DMS153 (cell line): ENCODE measurements at regions not wholly inside any gene's neighbourhood (a gene's known extent, or its start where the extent isn't known, plus 50 kb on each side); places are given as distances from the start of the nearest gene placed in this dataset.

Source experiments
- DNase-seq: peaks from one replicate; lab custom pipeline; 2025; lab: John Stamatoyannopoulos, UW

DNA sequence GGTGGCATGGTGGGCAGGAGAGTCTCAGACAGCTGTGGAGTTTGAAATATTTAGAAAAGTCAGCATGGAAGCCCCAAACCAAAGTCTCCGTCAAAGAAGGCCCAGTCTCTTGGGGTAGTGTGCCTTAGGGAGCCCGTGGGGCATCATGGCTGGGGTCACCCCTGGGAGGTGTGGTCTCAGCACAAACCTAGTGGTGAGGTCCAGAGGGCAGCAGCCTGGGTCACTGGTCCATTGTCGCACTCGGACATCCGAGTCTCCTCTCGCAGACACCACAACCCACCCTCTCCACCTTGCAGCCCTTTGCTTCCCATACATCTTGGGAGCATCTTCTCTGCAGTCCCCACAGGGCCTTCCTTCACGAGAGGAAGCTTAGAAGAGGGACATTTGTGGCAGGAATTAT lies 588.0 kb upstream of the TMEM132C start:
- DNase-seq = no peak

DNA sequence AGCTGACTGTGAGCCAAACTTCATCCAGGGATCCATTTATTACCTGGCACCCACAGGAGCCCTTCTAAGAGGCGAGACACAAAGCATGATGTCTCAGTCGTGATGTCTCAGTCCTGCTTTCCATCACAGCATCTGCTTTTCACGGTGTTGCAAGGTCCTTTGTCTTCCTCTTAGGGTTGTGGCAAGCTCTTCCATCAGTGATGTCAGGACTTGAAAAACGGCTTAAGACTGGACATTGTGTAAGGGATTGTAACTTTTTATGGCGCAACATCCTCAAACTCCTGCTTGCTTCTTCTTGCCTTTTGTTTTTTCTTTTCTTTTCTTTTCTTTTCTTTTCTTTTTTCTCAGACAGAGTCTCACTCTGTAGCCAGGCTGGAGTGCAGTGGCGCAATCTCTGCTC lies 586.5 kb upstream of the TMEM132C start:
- no peak for DNase-seq

DNA sequence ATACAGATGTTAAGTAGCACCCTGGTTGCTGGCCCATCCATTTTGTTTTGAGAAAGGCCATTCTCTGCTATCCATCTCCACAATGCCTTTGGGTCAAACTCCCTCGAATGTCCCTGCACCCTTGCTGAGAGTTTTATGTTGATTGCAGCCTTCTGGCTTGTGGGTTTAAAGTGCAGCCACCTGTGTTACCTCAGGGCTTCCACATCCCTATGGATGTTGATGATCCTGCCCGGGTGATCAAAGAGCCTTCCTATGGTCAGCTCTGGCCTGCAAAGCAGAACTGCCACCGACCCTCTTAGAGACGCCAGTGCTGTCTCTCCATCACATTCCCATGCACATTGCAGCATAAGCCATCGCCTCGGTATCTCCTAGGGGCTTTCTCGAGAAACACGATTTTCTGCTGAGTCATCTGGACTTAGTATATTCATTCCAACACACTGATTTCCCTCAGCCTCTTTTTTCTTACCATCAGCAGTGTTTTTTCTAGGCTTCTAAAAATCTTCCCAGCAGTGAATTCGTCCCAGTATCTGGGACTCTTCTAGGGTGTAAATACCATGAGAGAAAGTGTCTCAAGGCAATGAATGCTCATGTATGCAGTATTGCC lies 585.7 kb upstream of the TMEM132C start:
- DNase-seq = no peak

DNA sequence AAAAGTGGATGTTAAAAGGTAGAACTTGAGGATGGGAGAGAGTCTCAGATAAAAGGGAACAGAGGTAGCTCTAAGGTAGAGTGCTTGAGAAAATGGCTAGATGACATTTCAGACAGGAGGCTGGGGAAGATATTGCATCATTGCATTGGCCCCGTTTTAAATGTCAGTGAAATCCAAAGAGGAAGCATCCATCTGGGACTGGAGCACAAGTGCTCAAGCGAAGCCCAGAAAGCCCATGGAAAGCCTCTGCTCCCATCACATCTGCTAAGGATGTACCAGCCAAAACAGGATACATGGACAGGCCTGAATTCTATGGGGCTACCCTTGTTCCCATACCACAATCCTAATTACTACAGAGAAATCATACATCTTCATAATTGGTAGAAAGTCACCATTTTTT lies 581.5 kb upstream of the TMEM132C start:
- no peak for DNase-seq

DNA sequence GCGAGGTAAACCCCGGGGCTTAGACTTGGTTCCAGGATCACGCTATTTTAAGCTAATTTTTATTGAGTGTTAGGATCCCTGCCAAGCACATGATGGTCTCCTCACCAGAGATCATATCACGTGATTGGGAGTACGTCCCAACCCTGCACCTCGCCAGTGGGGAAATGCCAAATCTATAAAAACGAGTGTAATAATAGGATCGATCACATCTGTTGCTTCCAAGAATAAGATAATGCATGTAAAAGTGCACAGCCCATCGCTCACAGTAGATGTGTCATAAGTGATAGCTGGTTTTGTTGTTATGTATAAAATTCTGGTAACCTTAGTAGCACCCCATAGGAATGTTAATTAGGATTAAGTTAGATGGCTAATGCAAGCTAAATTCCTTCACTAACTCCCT lies 581.0 kb upstream of the TMEM132C start:
- DNase-seq = no peak

- DNase-seq = no peak
These were observed 579.8 kb upstream of the TMEM132C start for GRCh38 chr12:127687181-127687580.

- DNase-seq = no peak
These were observed 578.0 kb upstream of the TMEM132C start for GRCh38 chr12:127688906-127689428.

GRCh38 chr12:127690161-127690560 lies 576.8 kb upstream of the TMEM132C start:
- DNase-seq = no peak

GRCh38 chr12:127696963-127697362 lies 570.0 kb upstream of the TMEM132C start:
- no peak for DNase-seq

DNA sequence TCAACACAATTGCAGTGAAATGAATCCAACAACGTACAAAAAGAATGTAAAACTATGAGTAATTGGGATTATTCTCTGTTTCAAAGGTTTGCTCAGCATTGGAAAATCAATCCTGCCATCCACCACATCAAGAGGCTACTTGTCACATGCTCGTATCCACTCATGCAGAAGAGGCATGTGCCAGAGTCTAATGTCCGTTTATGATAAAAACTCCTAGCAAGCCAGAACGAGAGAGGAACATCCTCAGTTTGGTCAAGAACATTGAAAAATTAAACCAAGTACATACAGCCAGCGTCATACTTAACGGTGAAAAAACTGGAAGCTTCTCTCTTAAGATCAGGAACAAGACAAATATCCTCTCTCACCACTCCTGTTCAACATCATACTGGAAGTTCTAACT lies 563.9 kb upstream of the TMEM132C start:
- DNase-seq = no peak

GRCh38 chr12:127711108-127711507 lies 555.9 kb upstream of the TMEM132C start:
- DNase-seq = no peak

DNA sequence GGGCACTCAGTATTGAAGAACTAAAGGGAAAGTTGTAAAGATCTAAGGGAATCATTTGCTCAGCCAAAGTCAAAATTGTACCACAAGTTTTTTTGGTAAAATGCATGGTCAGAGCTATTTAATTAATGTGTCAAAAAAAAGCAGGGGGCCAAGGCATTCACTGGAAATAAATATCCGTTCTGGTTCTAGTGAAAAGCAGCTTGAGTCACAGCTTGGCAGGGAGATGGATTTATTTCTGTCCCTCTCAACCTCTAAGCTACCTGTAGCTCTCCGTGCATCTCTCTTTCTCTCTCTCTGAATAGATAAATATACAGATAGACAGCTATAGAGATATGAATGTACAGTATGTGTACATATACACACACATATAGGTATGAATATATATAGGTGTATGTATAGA lies 554.4 kb upstream of the TMEM132C start:
- DNase-seq = no peak

DNA sequence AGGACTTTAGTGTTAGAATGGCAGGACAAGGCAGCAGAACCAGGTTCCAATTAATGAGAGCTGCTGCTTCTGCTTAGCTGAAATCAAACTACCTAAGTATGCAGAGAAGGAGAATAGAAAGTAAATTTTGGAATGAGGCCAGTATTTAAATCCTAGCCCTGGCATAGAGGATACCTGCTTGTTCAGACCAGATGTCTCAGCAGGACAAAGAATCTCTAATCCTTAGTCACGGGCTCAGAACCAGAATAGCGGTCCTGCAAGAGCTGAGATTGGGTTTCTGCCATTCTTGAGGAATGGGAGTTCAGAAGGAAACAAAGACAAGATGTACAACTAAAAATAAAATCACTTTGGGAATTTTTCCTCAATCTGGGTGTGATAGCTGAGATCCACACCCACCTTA lies 550.8 kb upstream of the TMEM132C start:
- DNase-seq = no peak

GRCh38 chr12:127717278-127717677 lies 549.7 kb upstream of the TMEM132C start:
- no peak for DNase-seq

DNA sequence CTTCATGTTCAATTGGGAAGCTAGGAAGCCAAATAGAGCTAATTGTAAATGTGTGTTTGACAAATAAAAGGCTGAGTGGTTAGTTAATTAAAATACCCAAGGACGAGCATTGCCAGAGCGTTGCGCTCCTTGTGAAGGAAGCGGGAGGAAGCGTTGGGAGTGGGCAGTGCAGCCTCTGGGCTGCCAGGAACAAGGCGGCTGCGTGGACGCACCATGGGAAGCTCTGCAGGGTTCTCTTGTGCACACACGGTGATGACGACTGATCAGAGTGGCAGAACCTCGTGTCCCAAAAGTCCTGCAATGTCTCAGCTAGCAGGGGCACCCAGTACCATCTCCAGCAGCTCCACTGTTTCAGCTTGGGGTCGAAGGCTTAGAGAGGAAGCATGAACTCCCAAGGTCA lies 546.6 kb upstream of the TMEM132C start:
- DNase-seq = no peak

GRCh38 chr12:127722611-127723010 lies 544.4 kb upstream of the TMEM132C start:
- DNase-seq = peak; percentile 14

DNA sequence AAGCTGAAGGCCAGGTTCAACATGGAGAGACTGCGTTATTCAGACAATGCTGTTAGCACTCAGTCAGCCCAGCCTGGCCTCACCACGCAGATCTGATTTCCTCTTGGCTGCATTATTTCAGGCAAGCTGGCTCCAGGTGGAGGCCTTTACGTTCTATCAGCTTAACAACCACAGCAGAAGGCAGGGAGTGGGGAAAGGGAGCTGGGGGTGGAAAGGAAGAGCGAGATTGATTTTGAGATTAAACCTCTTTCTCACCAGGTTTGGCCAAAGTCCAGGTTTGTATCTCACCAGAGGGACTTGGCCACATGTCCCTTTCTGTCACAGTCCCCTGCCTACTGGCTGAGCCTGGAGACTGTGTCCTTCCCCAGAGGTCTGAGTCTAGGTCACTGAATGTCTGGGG lies 543.7 kb upstream of the TMEM132C start:
- peak; percentile 22 for DNase-seq

DNA sequence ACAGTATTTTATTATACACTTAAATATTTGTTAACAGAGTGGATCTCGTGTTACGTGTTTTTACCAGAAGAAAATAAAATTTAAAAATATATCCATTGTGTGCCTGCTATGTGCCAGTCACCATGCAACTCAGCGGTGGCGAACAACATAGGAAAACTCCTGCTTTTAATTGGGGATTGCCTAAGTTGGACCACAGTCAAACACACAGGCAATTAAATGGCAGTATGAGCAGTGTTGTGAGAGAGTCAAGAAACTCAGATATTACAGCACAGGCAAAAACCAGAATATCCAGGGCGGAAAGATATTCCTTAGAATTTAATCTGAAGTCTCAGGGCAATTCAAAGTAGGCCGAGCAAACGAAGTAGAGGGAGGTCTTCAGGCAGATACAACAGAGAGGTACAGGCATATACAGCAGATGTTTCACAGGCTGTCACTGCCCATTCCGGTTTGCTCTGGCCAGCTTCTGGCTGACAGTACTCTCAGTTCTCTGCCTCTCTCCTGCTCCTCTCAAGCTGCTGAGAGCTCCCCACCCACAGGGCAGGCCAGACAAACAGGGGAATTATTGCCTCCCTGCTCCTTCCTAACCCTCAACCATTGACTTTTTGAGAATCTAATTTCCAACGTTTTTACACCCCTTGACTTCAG lies 540.2 kb upstream of the TMEM132C start:
- DNase-seq = no peak

DNA sequence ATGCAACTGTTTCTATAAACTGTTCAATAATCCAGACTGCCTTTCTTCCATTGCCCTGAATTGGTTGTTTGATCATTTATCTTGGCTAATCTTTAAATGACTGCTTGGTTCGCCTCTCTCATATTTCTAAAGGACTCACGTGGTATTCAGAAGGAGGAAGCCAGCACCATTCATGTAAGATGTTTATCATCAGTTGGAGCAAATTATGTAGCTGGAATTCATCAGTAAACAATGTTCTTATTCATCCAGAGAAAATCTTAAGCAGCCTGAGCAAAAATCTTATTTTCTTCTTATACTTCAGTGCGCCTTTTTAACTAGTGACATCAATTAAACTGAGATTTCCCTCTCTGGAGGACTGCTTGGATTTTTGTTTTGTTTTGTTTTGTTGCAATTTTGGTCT lies 538.7 kb upstream of the TMEM132C start:
- no peak for DNase-seq

DNA sequence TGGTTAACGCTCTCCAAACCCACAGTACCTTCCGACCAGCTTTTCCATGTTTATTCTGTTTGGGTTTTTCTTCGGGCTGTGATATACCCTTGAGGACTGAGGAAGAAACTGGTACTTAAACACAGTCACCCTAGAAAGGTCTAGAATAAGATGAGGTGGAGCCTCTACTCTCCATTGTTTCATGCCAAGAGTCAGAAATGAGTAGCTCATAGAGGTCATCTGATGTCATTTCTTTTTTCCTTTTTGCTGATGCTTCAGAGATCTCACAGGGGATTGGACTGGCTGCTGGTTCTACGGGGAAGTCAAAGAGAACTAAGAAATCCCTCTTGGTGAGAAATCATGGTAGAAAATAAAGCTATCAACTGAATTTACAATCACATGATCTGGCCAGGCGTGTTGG lies 538.2 kb upstream of the TMEM132C start:
- no peak for DNase-seq

- DNase-seq = no peak
These were observed 537.6 kb upstream of the TMEM132C start for GRCh38 chr12:127729381-127729780.

GRCh38 chr12:127731657-127732056 lies 535.3 kb upstream of the TMEM132C start:
- DNase-seq = no peak

- DNase-seq = no peak
These were observed 524.7 kb upstream of the TMEM132C start for GRCh38 chr12:127742231-127742630.
